Body of pancreas (tissue), 4 donors: ENCODE measurements at regions not wholly inside any gene's neighbourhood (a gene's known extent, or its start where the extent isn't known, plus 50 kb on each side); places are given as distances from the start of the nearest gene placed in this dataset.
A peak's percentile ranks its signal among the peaks of the same experiment; 100 is the strongest.
"Not testable (repeated sequence)": the region's sequence is repeated elsewhere in the genome, so short reads cannot be mapped to it uniquely, and the experiment has no call there.

Source experiments
- ATAC-seq: fragments of 150-250 bp; one replicate; pipeline ENCODE4 v1.9.1; 2016
- DNase-seq, 4 donors: peaks; one replicate each; pipeline ENCODE4 v3.0.0-alpha.2; 2019
- H3K27ac ChIP-seq, 4 donors: fragments of 200-600 bp; sonication (generic); 1 replicate in 3 of 4; 2 replicates in 1 of 4; pipeline versions ENCODE4 v1.5.1 to v1.6.1; 2016 to 2019; ENCODE audit warnings: mild to moderate bottlenecking in 1 of 4, mixed read lengths in 1 of 4, moderate library complexity in 1 of 4
- H3K27me3 ChIP-seq, 2 donors: fragments of 200-600 bp; sonication (generic); one replicate each; pipeline ENCODE4 v1.6.0; 2016; ENCODE audit warnings: mild to moderate bottlenecking in 1 of 2
- H3K36me3 ChIP-seq, 2 donors: fragments of 200-600 bp; sonication (generic); replicated peaks in 1 of 2; 2 replicates each; pipeline ENCODE4 v1.5.1; 2016; ENCODE audit warnings: low read depth in 2 of 2; ENCODE audit not compliant: insufficient read depth in 1 of 2
- H3K4me1 ChIP-seq: fragments of 200-600 bp; sonication (generic); one replicate; pipeline ENCODE4 v1.6.0; 2016
- H3K4me3 ChIP-seq, 2 donors: fragments of 200-600 bp; sonication (generic); 1 replicate in 1 of 2; 2 replicates in 1 of 2; pipeline ENCODE4 v1.5.1; 2016 to 2019
- H3K9me3 ChIP-seq, 3 donors: fragments of 200-600 bp; sonication (generic); 1 replicate in 2 of 3; 2 replicates in 1 of 3; pipeline ENCODE4 v1.5.1; 2016
- CTCF ChIP-seq, 7 experiments: fragments of 450-650 bp in 4 of 7; fragments of 200-600 bp in 3 of 7; sonication (generic) in 3 of 7; IDR thresholded peaks; one replicate each; pipeline ENCODE4 v1.5.1; 2016 to 2019; ENCODE audit warnings: antibody characterized with exemption in 7 of 7
- WGBS, 2 donors: methylation state at CpG; one replicate each; pipeline ENCODE4 v1.1.5; 2017; 5-methylcytosine and 5-hydroxymethylcytosine counted together
- intact Hi-C: fragments of 100-400 bp; cut with DNase I; formaldehyde crosslinking; loops from one replicate; pipeline ENCODE4 v1.15.1; 2023

- H3K4me3 ChIP-seq, H3K27me3 ChIP-seq, ATAC-seq, H3K36me3 ChIP-seq, H3K27ac ChIP-seq, H3K9me3 ChIP-seq: not testable (repeated sequence)
- H3K4me1 ChIP-seq, result peaks cover 19% of the 10 kb centered on the region
- DNase-seq, result peak; percentile 81 to 86 (median 84)
- intact Hi-C loops, result loop anchor here (5.0 kb wide), 1 partner anchor 132 kb away; no protein-coding TSS in a partner anchor
- peak; percentile 51 to 84 (median 80) for TF ChIP-seq CTCF (IDR thresholded peaks at IDR 0.05)
- WGBS, 2 donors, result 48 to 51% methylated on average over 6 to 9 of the region's 9 CpGs
Observed at GRCh38 chr3:75429561-75430220, 234.4 kb upstream of the FRG2C start.

- peaks cover 19% of the 10 kb centered on the region for H3K4me1 ChIP-seq
- WGBS, 2 donors, result 76 to 89% methylated on average over 7 of the region's 7 CpGs
- intact Hi-C loops, H3K36me3 ChIP-seq, H3K27me3 ChIP-seq, H3K27ac ChIP-seq, H3K4me3 ChIP-seq, DNase-seq, H3K9me3 ChIP-seq, ATAC-seq: not testable (repeated sequence)
Observed at GRCh38 chr3:75430406-75430805, 233.7 kb upstream of the FRG2C start.

- intact Hi-C loops, DNase-seq, H3K27me3 ChIP-seq, H3K27ac ChIP-seq, H3K36me3 ChIP-seq, H3K9me3 ChIP-seq, ATAC-seq, H3K4me3 ChIP-seq: not testable (repeated sequence)
- 67 to 81% methylated on average over 5 to 6 of the region's 6 CpGs for WGBS, 2 donors
- peaks cover 19% of the 10 kb centered on the region for H3K4me1 ChIP-seq
Observed at GRCh38 chr3:75431120-75431519, 233.0 kb upstream of the FRG2C start.

GRCh38 chr3:75432466-75432865 is 231.7 kb upstream of the FRG2C start:
- H3K4me3 ChIP-seq, H3K36me3 ChIP-seq, ATAC-seq, intact Hi-C loops, H3K27ac ChIP-seq, H3K9me3 ChIP-seq, H3K27me3 ChIP-seq, DNase-seq: not testable (repeated sequence)
- peaks cover 19% of the 10 kb centered on the region for H3K4me1 ChIP-seq
- WGBS, 2 donors, result 81 to 86% methylated on average over 5 of the region's 5 CpGs

GRCh38 chr3:75432885-75433284 is 231.2 kb upstream of the FRG2C start:
- intact Hi-C loops, result not testable (repeated sequence)

GRCh38 chr3:75433295-75433694 is 230.8 kb upstream of the FRG2C start:
- H3K36me3 ChIP-seq, H3K4me3 ChIP-seq, DNase-seq, H3K9me3 ChIP-seq, H3K27me3 ChIP-seq, intact Hi-C loops, ATAC-seq: not testable (repeated sequence)
- 90 to 100% methylated on average over 2 to 3 of the region's 3 CpGs for WGBS, 2 donors
- Histone ChIP-seq H3K4me1 (peaks cover 19% of the 10 kb centered on the region), H3K27ac (peak overlapping the region in 2 of 4 donors; percentile 26 to 45)

More at GRCh38 chr3:75432885-75433284, 231.2 kb upstream of the FRG2C start:
- 50 to 56% methylated on average over 3 to 8 of the region's 8 CpGs for WGBS, 2 donors
- not testable (repeated sequence) for H3K36me3 ChIP-seq, H3K27me3 ChIP-seq, H3K4me3 ChIP-seq, ATAC-seq, H3K9me3 ChIP-seq
- Histone ChIP-seq H3K27ac (peak overlapping the region in 2 of 4 donors; percentile 26 to 45), H3K4me1 (peaks cover 19% of the 10 kb centered on the region)
- DNase-seq, result peak; percentile 44 to 75 (median 59)

GRCh38 chr3:75434276-75434912 is 229.7 kb upstream of the FRG2C start:
- Histone ChIP-seq H3K27ac (peak overlapping the region; percentile 55 to 90 (median 82)), H3K4me3 (peak overlapping the region; percentile 80 to 98), H3K4me1 (peaks cover 19% of the 10 kb centered on the region)
- ATAC-seq, H3K36me3 ChIP-seq, H3K27me3 ChIP-seq, H3K9me3 ChIP-seq, intact Hi-C loops: not testable (repeated sequence)
- 2 to 19% methylated on average over 3 to 32 of the region's 32 CpGs for WGBS, 2 donors
- DNase-seq, result peak in 3 of 4 donors; percentile 12 to 24 (median 15)
